HCT116 (cell line): ENCODE measurements at regions not wholly inside any gene's neighbourhood (a gene's known extent, or its start where the extent isn't known, plus 50 kb on each side); places are given as distances from the start of the nearest gene placed in this dataset.

Source experiments
- ATAC-seq: fragments of 200-7000 bp; cut with Tn5 transposase; 2 replicates; pipeline ENCODE4 v1.9.1; 2020; ENCODE audit warnings: mild to moderate bottlenecking, moderate library complexity
- BruUV-seq: library from RNA; stranded (reverse); fragments of 400-500 nt; replicated peaks from 2 replicates; lab custom pipeline; 2021; lab: Mats Ljungman, UMichigan
- CTCF ChIA-PET: fragments of 300-600 bp; sonication (Branson Sonifier 250); formaldehyde crosslinking; loops from one replicate; lab custom pipeline; 2021; ENCODE audit warnings: antibody characterized with exemption; lab: Charles Lee
- POLR2A ChIA-PET: fragments of 300-600, 350-600 bp; sonication (Branson Sonifier 250); formaldehyde crosslinking; loops from one replicate; lab custom pipeline; 2021; ENCODE audit warnings: antibody characterized with exemption; lab: Charles Lee
- RAD21 ChIA-PET, 2 experiments: fragments of 300-600 bp; sonication (Branson Sonifier 250); formaldehyde crosslinking; loops; one replicate each; lab custom pipeline; 2023; ENCODE audit warnings: low total read pairs in 2 of 2; ENCODE audit not compliant: uncharacterized antibody in 2 of 2, unreplicated experiment in 2 of 2, low non-redundant PET in 1 of 2; lab: Charles Lee
- DNase-seq: peaks from one replicate; pipeline ENCODE4 v3.0.0-alpha.2; 2010; ENCODE audit warnings: low read depth, low spot score
- H2AFZ ChIP-seq: fragments of 200-600 bp; shearing (Covaris generic), sonication (generic); 2 replicates; pipeline ENCODE4 v1.6.1; 2017; ENCODE audit warnings: low read depth, mixed run types, mixed read lengths, antibody characterized with exemption, low read length; ENCODE audit not compliant: poor library complexity, severe bottlenecking
- H3K27ac ChIP-seq: 2 replicates; pipeline ENCODE4 v1.5.1; 2012; ENCODE audit warnings: low read depth, low read length
- H3K27me3 ChIP-seq: fragments of 200-600 bp; sonication (generic); 2 replicates; pipeline ENCODE4 v1.6.1; 2016; ENCODE audit warnings: mixed run types, low read length, mixed read lengths; ENCODE audit not compliant: insufficient read depth
- H3K36me3 ChIP-seq, 2 experiments: fragments of 200-500 bp in 1 of 2; fragments of 200-600 bp in 1 of 2; sonication (Bioruptor generic) in 1 of 2; sonication (generic) in 1 of 2; 2 replicates each; pipeline versions ENCODE4 v1.5.1 to v1.6.1; 2014 to 2016; ENCODE audit warnings: low read length in 2 of 2, inconsistent platforms in 1 of 2, mixed read lengths in 1 of 2, mixed run types in 1 of 2; ENCODE audit not compliant: insufficient read depth in 2 of 2, control insufficient read depth in 1 of 2
- H3K4me1 ChIP-seq, 2 experiments: fragments of 200-600 bp in 1 of 2; sonication (generic) in 1 of 2; 2 replicates each; pipeline versions ENCODE4 v1.5.1 to v1.6.1; 2012 to 2017; ENCODE audit warnings: low read length in 2 of 2, inconsistent platforms in 1 of 2, mild to moderate bottlenecking in 1 of 2, mixed read lengths in 1 of 2, mixed run types in 1 of 2, moderate library complexity in 1 of 2; ENCODE audit not compliant: insufficient read depth in 2 of 2, control insufficient read depth in 1 of 2
- H3K4me2 ChIP-seq: fragments of 200-600 bp; sonication (generic); 2 replicates; pipeline ENCODE4 v1.6.1; 2017; ENCODE audit warnings: mixed run types, low read length, mixed read lengths
- H3K4me3 ChIP-seq, 2 experiments: fragments of 200-600 bp in 1 of 2; sonication (generic) in 1 of 2; replicated peaks in 1 of 2; 2 replicates each; pipeline ENCODE4 v1.5.1; 2011 to 2016; ENCODE audit warnings: low read length in 2 of 2, control low read depth in 1 of 2, low read depth in 1 of 2, mild to moderate bottlenecking in 1 of 2, mixed read lengths in 1 of 2, mixed run types in 1 of 2
- H3K79me2 ChIP-seq: fragments of 200-600 bp; sonication (generic); 2 replicates; pipeline ENCODE4 v1.6.1; 2017; ENCODE audit warnings: mild to moderate bottlenecking, mixed run types, low read length, moderate library complexity, mixed read lengths; ENCODE audit not compliant: insufficient read depth
- H3K9ac ChIP-seq: fragments of 200-600 bp; sonication (generic); 2 replicates; pipeline ENCODE4 v1.6.1; 2016; ENCODE audit warnings: low read length, mixed read lengths
- H3K9me2 ChIP-seq: fragments of 200-600 bp; sonication (generic), shearing (Covaris generic); 2 replicates; pipeline ENCODE4 v1.6.1; 2017; ENCODE audit warnings: mixed run types, mild to moderate bottlenecking, moderate library complexity; ENCODE audit not compliant: insufficient read depth
- H3K9me3 ChIP-seq, 2 experiments: fragments of 200-500 bp in 1 of 2; fragments of 200-600 bp in 1 of 2; sonication (Bioruptor generic) in 1 of 2; sonication (generic) in 1 of 2; 2 replicates each; pipeline ENCODE4 v1.6.1; 2014 to 2017; ENCODE audit warnings: low read length in 2 of 2, mixed read lengths in 2 of 2, inconsistent platforms in 1 of 2, low read depth in 1 of 2, mild to moderate bottlenecking in 1 of 2, mixed run types in 1 of 2, moderate library complexity in 1 of 2; ENCODE audit not compliant: control insufficient read depth in 1 of 2, insufficient read depth in 1 of 2
- H4K20me1 ChIP-seq: fragments of 200-600 bp; sonication (generic), shearing (Covaris generic); 2 replicates; pipeline ENCODE4 v1.6.1; 2017; ENCODE audit warnings: mixed run types, mild to moderate bottlenecking, moderate library complexity; ENCODE audit not compliant: insufficient read depth
- ELF1 ChIP-seq: IDR thresholded peaks from 2 replicates; pipeline ENCODE4 v1.6.1; 2012; ENCODE audit warnings: low read depth, borderline replicate concordance
- JUND ChIP-seq: IDR thresholded peaks from 2 replicates; pipeline ENCODE4 v1.6.1; 2012
- POLR2AphosphoS5 ChIP-seq: IDR thresholded peaks from 2 replicates; pipeline ENCODE4 v1.6.1; 2011; ENCODE audit warnings: mild to moderate bottlenecking, low read depth, low read length, moderate library complexity
- SIN3A ChIP-seq: IDR thresholded peaks from 2 replicates; pipeline ENCODE4 v1.6.1; 2012; ENCODE audit warnings: low read depth
- SRF ChIP-seq: IDR thresholded peaks from 2 replicates; pipeline ENCODE4 v1.6.1; 2012; ENCODE audit warnings: low read depth
- ZFX ChIP-seq: fragments of 450-650 bp; IDR thresholded peaks from 2 replicates; pipeline ENCODE4 v1.6.1; 2017
- ZNF274 ChIP-seq: fragments of 200-500 bp; sonication (Bioruptor generic); IDR thresholded peaks from 2 replicates; pipeline ENCODE4 v1.6.1; 2014; ENCODE audit warnings: mild to moderate bottlenecking, low read depth, low read length, inconsistent platforms
- intact Hi-C: fragments of 100-400 bp; cut with micrococcal nuclease; formaldehyde crosslinking; loops from 2 replicates; pipeline ENCODE4 v1.10.0; 2022
- TF ChIP-seq, protein P1 (sequence below): IDR thresholded peaks from 2 replicates; pipeline ENCODE4 v1.6.1; 2012
- TF ChIP-seq, protein P2 (sequence below): IDR thresholded peaks from 2 replicates; pipeline ENCODE4 v1.6.1; 2012; ENCODE audit warnings: low read depth

DNA sequence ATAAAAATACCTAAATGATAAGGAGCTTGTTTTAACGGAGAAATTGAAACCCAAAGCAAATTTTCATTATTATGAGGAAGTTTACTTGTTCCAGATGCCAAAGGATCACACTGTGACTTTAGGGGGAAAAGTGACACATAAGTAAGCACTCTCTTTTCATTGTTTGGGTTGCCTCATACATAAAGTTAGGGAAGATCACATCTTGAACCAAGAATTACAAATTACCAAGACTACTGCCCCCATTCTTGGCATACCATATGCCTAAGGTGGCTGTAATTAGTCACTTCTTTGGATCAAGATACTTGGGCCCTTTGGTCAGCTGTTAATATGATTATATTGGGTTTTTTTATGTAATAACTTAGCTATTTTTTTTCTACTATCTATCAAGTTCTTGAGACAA is 269.0 kb downstream of the COL12A1 start:
- ATAC-seq (no peak), DNase-seq (no peak)
- TF ChIP-seq, protein P1, sequence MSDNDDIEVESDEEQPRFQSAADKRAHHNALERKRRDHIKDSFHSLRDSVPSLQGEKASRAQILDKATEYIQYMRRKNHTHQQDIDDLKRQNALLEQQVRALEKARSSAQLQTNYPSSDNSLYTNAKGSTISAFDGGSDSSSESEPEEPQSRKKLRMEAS = no peak
- TF ChIP-seq JUND (no peak), ZNF274 (no peak), ELF1 (no peak), POLR2AphosphoS5 (no peak), SIN3A (no peak), SRF (no peak), ZFX (no peak)
- TF ChIP-seq, protein P2, sequence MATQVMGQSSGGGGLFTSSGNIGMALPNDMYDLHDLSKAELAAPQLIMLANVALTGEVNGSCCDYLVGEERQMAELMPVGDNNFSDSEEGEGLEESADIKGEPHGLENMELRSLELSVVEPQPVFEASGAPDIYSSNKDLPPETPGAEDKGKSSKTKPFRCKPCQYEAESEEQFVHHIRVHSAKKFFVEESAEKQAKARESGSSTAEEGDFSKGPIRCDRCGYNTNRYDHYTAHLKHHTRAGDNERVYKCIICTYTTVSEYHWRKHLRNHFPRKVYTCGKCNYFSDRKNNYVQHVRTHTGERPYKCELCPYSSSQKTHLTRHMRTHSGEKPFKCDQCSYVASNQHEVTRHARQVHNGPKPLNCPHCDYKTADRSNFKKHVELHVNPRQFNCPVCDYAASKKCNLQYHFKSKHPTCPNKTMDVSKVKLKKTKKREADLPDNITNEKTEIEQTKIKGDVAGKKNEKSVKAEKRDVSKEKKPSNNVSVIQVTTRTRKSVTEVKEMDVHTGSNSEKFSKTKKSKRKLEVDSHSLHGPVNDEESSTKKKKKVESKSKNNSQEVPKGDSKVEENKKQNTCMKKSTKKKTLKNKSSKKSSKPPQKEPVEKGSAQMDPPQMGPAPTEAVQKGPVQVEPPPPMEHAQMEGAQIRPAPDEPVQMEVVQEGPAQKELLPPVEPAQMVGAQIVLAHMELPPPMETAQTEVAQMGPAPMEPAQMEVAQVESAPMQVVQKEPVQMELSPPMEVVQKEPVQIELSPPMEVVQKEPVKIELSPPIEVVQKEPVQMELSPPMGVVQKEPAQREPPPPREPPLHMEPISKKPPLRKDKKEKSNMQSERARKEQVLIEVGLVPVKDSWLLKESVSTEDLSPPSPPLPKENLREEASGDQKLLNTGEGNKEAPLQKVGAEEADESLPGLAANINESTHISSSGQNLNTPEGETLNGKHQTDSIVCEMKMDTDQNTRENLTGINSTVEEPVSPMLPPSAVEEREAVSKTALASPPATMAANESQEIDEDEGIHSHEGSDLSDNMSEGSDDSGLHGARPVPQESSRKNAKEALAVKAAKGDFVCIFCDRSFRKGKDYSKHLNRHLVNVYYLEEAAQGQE = no peak
- CTCF ChIA-PET = no interaction called here
- Histone ChIP-seq H4K20me1 (no peaks in the 10 kb centered on the region), H3K79me2 (no peaks in the 10 kb centered on the region), H3K9ac (no peak overlapping the region), H3K36me3 (no peaks in the 10 kb centered on the region), H3K4me3 (no peak overlapping the region), H3K9me2 (no peaks in the 10 kb centered on the region), H2AFZ (no peak overlapping the region), H3K4me2 (no peak overlapping the region), H3K27ac (no peak overlapping the region), H3K4me1 (peaks cover 0 to 12% of the 10 kb centered on the region in 2 experiments; a peak in 1 of 4 replicates), H3K9me3 (no peaks in the 10 kb centered on the region), H3K27me3 (no peaks in the 10 kb centered on the region)
- BruUV-seq = no TSS peak
- RAD21 ChIA-PET = no interaction called here
- intact Hi-C loops = no loop called here
- POLR2A ChIA-PET = no interaction called here
